Activated naive CD4-positive, alpha-beta T cell treated with anti-CD3 and anti-CD28 coated beads, Interleukin-2, amount 10 ng/mL, durations not matched to agents 7 days and 5 days (primary cell): ENCODE measurements at regions not wholly inside any gene's neighbourhood (a gene's known extent, or its start where the extent isn't known, plus 50 kb on each side); places are given as distances from the start of the nearest gene placed in this dataset.
"Not testable (repeated sequence)": the region's sequence is repeated elsewhere in the genome, so short reads cannot be mapped to it uniquely, and the experiment has no call there.

Experiments used
- CTCF ChIA-PET: fragments of 350-600 bp; sonication (Branson Sonifier 250); formaldehyde crosslinking; loops from one replicate; lab custom pipeline; 2021; ENCODE audit warnings: antibody characterized with exemption; lab: Charles Lee
- DNase-seq: peaks from one replicate; pipeline ENCODE4 v3.0.0-alpha.2; 2020
- H3K27ac Mint-ChIP-seq: one replicate; pipeline ENCODE4 v1.8.0; 2021; ENCODE audit warnings: mild to moderate bottlenecking, moderate library complexity, mixed read lengths
- H3K27me3 Mint-ChIP-seq: one replicate; pipeline ENCODE4 v1.8.0; 2021; ENCODE audit warnings: mild to moderate bottlenecking, mixed read lengths
- H3K36me3 Mint-ChIP-seq: one replicate; pipeline ENCODE4 v1.8.0; 2021; ENCODE audit warnings: mixed read lengths
- H3K4me1 Mint-ChIP-seq: one replicate; pipeline ENCODE4 v1.8.0; 2021; ENCODE audit warnings: mixed read lengths
- H3K4me3 Mint-ChIP-seq: one replicate; pipeline ENCODE4 v1.8.0; 2021; ENCODE audit warnings: mild to moderate bottlenecking, moderate library complexity, mixed read lengths
- H3K9me3 Mint-ChIP-seq: one replicate; pipeline ENCODE4 v1.8.0; 2021; ENCODE audit warnings: mixed read lengths

DNA sequence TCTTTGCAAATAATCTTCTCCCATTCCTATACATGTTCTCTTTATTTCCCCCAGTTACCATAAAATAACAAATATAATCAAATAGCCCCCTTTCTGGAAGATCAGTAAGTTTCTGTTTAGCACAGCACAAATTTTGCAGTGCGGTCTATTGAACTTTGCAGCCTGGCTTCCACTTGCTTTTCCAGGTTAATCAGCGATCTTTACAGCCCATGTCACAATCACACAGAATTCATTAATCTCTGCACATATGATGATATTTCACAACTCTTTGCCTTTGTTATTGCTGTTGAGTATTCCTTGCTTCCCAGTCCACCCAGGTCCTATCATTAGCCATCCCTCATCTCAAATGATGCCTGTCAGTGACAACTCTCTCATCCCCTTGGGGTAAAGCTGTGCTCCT is 2358.0 kb downstream of the PCDH7 start:
- H3K9me3 Mint-ChIP-seq = peaks cover 2% of the 10 kb centered on the region
- no peaks in the 10 kb centered on the region for H3K36me3 Mint-ChIP-seq
- H3K27me3 Mint-ChIP-seq = no peaks in the 10 kb centered on the region
- no peak for DNase-seq
- no peak overlapping the region for H3K4me3 Mint-ChIP-seq
- no peak overlapping the region for H3K27ac Mint-ChIP-seq
- H3K4me1 Mint-ChIP-seq = no peaks in the 10 kb centered on the region
- CTCF ChIA-PET = no interaction called here

DNA sequence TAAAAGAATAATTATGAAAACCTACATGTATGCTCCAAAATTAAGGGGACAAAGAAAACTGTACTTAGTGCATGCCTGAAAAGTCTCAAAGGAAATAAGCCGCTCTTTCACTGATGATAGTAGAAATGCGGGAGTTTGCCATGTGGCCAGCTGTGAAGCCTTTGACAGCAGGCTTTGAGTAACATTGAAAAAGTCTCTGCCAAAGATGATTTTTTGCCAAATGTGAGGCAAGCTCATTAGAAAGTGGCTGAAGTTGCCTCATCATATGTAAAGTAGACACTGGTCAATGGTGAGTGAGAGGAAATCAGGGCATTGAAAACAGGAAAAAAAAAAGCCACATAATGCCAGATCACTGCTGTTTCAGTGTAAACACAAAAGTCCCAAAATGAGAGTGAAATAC is 2360.1 kb downstream of the PCDH7 start:
- Mint-ChIP-seq H3K36me3 (no peaks in the 10 kb centered on the region), H3K27me3 (no peaks in the 10 kb centered on the region), H3K4me1 (no peaks in the 10 kb centered on the region), H3K27ac (no peak overlapping the region), H3K9me3 (peaks cover 2% of the 10 kb centered on the region), H3K4me3 (no peak overlapping the region)
- CTCF ChIA-PET = no interaction called here
- no peak for DNase-seq

DNA sequence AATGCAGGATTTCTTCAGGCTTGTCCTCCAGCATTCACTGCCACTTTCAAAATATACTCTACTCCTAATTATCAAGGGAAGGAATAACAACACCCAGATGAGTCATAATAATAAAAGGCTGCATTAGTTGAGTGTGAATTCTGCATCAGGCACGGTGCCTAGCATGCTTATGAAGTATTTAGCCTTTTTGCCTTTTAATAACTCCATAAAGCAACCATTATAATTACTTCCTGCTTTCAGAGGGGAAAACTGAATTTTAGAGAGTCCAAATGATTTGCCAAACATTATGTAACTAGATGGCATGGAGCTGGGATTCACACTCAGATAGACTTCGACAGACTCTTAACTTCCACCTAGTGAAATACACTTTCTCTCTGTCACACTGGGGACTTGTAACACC is 2365.5 kb downstream of the PCDH7 start:
- Mint-ChIP-seq H3K27ac (no peak overlapping the region), H3K27me3 (no peaks in the 10 kb centered on the region), H3K36me3 (no peaks in the 10 kb centered on the region), H3K4me3 (no peak overlapping the region), H3K9me3 (peaks cover 2% of the 10 kb centered on the region), H3K4me1 (no peaks in the 10 kb centered on the region)
- DNase-seq = no peak
- CTCF ChIA-PET = no interaction called here

DNA sequence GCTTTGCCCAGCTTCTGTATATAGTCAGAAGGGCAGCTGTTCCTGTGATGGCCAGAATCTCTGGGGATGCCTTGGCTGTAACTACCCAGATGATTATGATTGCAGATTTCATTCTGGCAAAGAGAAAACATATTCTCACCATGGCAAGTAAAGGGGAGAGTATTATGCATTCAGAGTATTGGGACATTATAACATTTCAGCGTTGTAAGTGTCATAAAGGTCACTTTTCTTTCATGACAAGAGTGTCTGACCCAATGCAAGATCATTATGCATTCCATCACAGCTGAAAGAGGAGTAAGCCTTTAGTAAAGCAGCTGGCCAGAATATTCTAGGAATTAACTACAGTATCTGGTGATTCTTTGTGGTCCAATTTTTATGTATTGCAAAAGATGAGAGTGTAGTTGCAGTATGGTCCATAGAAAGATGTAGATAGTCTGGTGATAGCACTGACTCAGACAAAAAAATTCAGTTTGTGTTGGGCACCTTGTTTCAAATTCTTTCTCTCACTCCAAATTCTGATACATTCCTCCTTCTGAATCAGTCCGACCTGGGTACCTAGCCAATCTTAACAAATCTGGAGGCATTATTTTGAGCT is 2366.3 kb downstream of the PCDH7 start:
- no peak overlapping the region for H3K4me3 Mint-ChIP-seq
- no peaks in the 10 kb centered on the region for H3K27me3 Mint-ChIP-seq
- H3K36me3 Mint-ChIP-seq = no peaks in the 10 kb centered on the region
- CTCF ChIA-PET = no interaction called here
- no peaks in the 10 kb centered on the region for H3K9me3 Mint-ChIP-seq
- no peaks in the 10 kb centered on the region for H3K4me1 Mint-ChIP-seq
- no peak for DNase-seq
- H3K27ac Mint-ChIP-seq = no peak overlapping the region

DNA sequence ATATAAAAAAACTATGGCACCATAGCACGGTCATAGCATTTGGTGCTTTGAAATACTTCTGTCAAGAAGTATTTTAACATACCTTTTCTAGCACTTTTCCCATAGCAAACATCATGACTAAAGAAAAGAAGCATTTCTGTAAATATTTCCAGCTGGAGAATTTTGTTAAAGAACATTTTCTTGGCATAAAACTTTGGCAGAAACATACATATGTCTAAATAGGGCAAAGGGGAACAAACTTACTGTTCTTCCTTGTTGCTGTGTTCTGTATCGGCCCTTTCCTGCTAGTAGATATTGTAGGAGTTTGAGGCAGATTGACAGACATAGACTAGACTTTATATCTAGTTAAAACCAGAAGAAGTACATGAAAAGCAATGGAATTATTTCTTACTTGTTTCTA is 2368.5 kb downstream of the PCDH7 start:
- no peaks in the 10 kb centered on the region for H3K9me3 Mint-ChIP-seq
- H3K4me3 Mint-ChIP-seq = no peak overlapping the region
- DNase-seq = no peak
- H3K27ac Mint-ChIP-seq = no peak overlapping the region
- CTCF ChIA-PET = no interaction called here
- no peaks in the 10 kb centered on the region for H3K36me3 Mint-ChIP-seq
- H3K27me3 Mint-ChIP-seq = no peaks in the 10 kb centered on the region
- no peaks in the 10 kb centered on the region for H3K4me1 Mint-ChIP-seq

DNA sequence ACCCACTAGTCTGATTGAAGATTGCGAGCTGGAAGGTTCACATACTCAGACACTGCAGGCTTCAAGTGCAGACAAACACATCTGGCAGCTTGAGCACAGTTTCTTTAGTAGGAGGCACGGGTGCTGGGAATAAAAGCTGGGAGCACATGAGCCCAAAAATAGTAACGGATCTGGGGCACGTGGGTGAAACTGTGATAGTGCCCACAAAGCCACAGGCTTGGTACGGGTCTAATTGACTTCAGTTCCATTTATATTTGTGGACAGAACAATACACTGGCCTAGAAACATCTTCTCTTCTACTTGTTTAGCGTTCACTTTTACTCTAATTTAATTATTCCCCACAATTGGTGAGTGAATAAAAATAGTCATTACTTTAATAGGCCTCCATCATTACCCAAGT is 2370.7 kb downstream of the PCDH7 start:
- CTCF ChIA-PET = interaction anchor here (0.6 kb wide), 1 partner anchor 116 kb away, joined by 3 read pairs; no protein-coding TSS in a partner anchor
- Mint-ChIP-seq H3K27ac (no peak overlapping the region), H3K36me3 (no peaks in the 10 kb centered on the region), H3K4me1 (no peaks in the 10 kb centered on the region), H3K4me3 (no peak overlapping the region), H3K9me3 (no peaks in the 10 kb centered on the region), H3K27me3 (no peaks in the 10 kb centered on the region)
- no peak for DNase-seq

DNA sequence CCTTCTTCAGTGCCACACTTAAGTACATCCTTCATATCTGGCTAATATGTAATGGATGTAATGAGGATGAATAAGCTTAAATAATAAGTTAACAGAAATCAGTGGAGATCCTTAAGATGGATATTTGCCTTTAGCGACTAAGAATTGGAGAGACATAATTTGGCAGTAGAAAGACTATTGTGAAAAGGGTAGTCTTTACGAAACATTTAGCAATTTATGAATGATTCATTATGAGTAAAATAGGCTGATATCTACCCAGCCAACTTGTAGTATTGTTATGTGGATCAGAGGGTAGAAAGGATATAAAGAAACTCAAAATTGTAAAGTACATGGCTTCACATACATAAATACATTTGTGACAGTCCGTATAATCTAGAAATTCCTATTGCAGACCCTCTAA is 2371.8 kb downstream of the PCDH7 start:
- Mint-ChIP-seq H3K9me3 (peaks cover 4% of the 10 kb centered on the region), H3K4me3 (no peak overlapping the region), H3K27me3 (no peaks in the 10 kb centered on the region), H3K36me3 (no peaks in the 10 kb centered on the region), H3K27ac (no peak overlapping the region), H3K4me1 (no peaks in the 10 kb centered on the region)
- no peak for DNase-seq
- CTCF ChIA-PET = no interaction called here

DNA sequence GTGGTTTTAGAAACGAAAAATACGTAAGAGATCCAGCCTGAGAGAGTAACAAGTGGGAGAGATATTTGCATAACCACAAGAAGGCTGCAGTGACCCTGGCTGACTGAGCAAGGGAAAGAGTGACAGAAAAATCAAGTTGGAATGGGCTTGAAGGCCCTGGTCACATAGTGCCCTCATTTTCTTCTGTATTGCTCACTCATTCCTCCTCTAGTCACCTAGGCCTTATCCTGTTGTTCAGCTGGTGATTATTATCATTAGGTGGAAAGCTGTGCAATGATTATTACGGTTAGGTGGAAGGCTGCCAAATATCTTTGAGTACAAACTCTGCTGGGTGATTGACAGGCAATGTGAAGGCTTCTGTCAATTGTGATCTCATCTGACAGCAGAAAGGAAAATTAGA is 2384.1 kb downstream of the PCDH7 start:
- no peak for DNase-seq
- no peak overlapping the region for H3K27ac Mint-ChIP-seq
- H3K36me3 Mint-ChIP-seq = no peaks in the 10 kb centered on the region
- no peak overlapping the region for H3K4me3 Mint-ChIP-seq
- H3K27me3 Mint-ChIP-seq = no peaks in the 10 kb centered on the region
- H3K4me1 Mint-ChIP-seq = no peaks in the 10 kb centered on the region
- CTCF ChIA-PET = no interaction called here
- H3K9me3 Mint-ChIP-seq = peaks cover 11% of the 10 kb centered on the region

DNA sequence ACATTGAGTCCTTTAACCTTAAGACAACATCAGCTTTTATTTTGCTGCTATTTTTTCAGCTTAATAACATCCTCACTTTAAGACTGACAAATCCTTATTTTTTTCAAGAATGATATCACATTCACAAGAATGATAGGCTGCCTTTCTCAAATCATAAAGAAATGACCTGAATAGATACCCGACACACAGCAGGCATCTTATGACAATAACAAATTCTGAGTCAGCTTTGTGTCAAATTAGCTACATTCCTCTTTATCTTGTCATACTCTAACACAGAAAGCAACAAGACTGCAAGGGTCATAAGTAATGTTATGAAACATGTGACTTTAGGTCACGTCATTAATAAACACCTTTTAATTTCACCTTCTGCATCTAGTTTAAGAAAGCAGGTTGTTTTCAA is 2387.6 kb downstream of the PCDH7 start:
- DNase-seq = no peak
- H3K27ac Mint-ChIP-seq = no peak overlapping the region
- no peaks in the 10 kb centered on the region for H3K4me1 Mint-ChIP-seq
- H3K36me3 Mint-ChIP-seq = no peaks in the 10 kb centered on the region
- H3K9me3 Mint-ChIP-seq = peaks cover 3% of the 10 kb centered on the region
- CTCF ChIA-PET = no interaction called here
- no peak overlapping the region for H3K4me3 Mint-ChIP-seq
- no peaks in the 10 kb centered on the region for H3K27me3 Mint-ChIP-seq

DNA sequence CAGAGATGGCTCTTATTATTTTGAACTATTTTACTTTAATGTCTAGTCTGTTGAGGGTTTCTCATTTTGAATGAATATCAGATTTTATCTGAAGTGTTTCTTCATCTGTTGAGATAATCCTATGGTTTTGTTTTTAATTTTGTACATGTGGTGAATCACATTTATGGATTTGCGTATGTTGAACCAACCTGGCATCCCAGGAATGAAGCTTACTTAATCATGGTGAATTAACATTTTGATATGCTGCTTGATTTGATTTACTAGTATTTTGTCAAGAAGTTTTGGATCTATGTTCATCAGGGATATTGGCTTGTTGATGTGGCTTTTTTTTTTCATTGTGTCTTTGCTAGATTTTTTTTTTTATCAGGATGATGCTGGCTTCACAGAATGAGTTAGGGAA is 2390.9 kb downstream of the PCDH7 start:
- Mint-ChIP-seq H3K4me1 (no peaks in the 10 kb centered on the region), H3K4me3 (no peak overlapping the region), H3K9me3 (peaks cover 7% of the 10 kb centered on the region), H3K27ac (no peak overlapping the region), H3K36me3 (no peaks in the 10 kb centered on the region), H3K27me3 (no peaks in the 10 kb centered on the region)
- DNase-seq = no peak
- CTCF ChIA-PET = no interaction called here

DNA sequence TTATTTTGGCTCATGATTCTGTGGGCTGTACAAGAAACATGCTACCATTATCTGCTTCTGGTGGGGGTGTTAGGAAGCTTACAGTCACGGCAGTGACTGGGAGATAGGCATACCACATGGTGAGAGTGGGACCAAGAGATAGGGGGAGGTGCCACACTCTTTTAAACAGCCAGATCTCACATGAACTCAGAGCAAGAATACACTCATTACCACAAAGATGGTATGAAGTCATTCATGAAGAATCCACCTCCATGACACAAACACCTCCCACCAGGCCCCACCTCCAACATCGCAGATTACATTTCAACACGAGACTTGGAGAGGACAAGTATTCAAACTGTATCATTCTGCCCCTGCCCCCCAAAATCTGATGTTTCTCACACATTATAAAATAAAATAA is 2396.7 kb downstream of the PCDH7 start:
- H3K27ac Mint-ChIP-seq = no peak overlapping the region
- CTCF ChIA-PET = no interaction called here
- no peak overlapping the region for H3K4me3 Mint-ChIP-seq
- no peaks in the 10 kb centered on the region for H3K36me3 Mint-ChIP-seq
- no peak for DNase-seq
- peaks cover 18% of the 10 kb centered on the region for H3K9me3 Mint-ChIP-seq
- H3K27me3 Mint-ChIP-seq = no peaks in the 10 kb centered on the region
- no peaks in the 10 kb centered on the region for H3K4me1 Mint-ChIP-seq

DNA sequence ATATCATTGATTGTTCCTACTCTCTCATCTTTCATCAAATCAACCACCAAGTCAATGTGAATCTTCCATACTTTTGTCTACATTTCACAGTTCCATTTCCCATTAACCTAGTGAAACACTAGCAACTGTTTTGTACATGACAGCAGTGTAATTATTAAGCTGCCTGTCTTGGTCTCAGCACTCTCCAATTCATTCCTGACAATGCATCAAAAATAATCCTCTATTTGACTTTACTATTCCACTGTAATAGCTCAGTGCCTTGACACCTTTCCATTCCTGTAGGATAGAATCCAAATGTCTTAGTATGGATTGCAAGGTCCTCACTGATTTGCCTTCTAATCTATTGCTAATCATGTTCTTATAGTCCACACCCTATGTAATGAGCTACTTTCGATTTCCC is 2405.8 kb downstream of the PCDH7 start:
- CTCF ChIA-PET = no interaction called here
- no peaks in the 10 kb centered on the region for H3K36me3 Mint-ChIP-seq
- no peaks in the 10 kb centered on the region for H3K4me1 Mint-ChIP-seq
- H3K4me3 Mint-ChIP-seq = no peak overlapping the region
- no peaks in the 10 kb centered on the region for H3K27me3 Mint-ChIP-seq
- DNase-seq = no peak
- H3K27ac Mint-ChIP-seq = no peak overlapping the region
- peaks cover 10% of the 10 kb centered on the region for H3K9me3 Mint-ChIP-seq

DNA sequence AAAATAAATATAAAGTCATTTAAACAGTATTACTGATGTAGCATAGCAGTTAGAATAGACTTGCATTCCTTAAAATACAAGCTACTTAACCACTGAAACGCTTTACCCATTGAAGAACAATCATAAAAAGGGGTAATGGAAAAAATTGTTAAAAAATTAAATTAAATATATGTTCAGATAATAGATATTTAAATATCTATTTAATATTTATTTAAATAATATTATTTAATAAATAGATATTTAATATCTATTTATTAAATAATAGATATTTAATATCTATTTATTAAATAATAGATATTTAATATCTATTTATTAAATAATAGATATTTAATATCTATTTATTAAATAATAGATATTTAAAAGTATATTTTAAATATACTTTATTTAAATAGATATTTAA is 2410.5 kb downstream of the PCDH7 start:
- H3K36me3 Mint-ChIP-seq, CTCF ChIA-PET, H3K27ac Mint-ChIP-seq, H3K27me3 Mint-ChIP-seq, H3K4me1 Mint-ChIP-seq, DNase-seq, H3K4me3 Mint-ChIP-seq: not testable (repeated sequence)
- peaks cover 12% of the 10 kb centered on the region for H3K9me3 Mint-ChIP-seq

DNA sequence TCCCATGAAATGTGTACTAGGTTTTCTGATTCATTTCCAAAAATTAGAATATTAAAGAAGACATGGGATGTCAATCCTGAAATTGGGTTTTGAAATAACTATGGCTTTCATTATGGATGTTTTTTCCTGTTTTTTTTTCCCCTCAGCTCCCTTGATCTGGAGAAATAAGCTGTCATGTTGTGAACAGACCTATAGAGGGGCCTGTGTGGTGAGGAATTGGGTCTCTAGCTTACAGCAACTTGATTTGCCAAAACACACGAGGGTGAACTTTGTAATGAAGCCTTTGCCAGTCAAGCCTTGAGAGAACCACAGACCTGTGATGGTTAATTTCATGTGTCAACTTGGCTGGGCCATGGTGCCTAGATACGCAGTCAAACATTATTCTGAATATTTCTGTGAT is 2413.6 kb downstream of the PCDH7 start:
- Mint-ChIP-seq H3K27ac (no peak overlapping the region), H3K4me3 (no peak overlapping the region), H3K36me3 (no peaks in the 10 kb centered on the region), H3K9me3 (peaks cover 11% of the 10 kb centered on the region), H3K4me1 (no peaks in the 10 kb centered on the region), H3K27me3 (no peaks in the 10 kb centered on the region)
- DNase-seq = no peak
- CTCF ChIA-PET = no interaction called here

DNA sequence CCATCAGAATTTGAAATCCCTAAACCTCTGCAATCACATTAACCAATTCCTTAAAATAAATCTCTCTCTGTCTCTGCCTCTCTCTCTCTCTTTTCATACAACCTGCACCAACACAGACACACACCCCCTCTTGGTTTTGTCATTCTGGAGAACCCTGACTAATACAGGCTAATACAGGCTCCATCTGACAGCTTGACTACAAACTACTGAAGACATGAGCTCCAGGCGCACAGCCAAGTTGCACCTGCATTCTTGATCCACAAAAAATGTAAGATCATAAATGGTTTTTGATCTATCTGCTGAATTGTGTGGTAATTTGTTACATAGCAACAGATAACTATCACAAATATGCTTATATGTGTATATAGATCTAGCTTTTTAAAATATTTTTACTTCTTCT is 2414.2 kb downstream of the PCDH7 start:
- Mint-ChIP-seq H3K27me3 (no peaks in the 10 kb centered on the region), H3K4me1 (no peaks in the 10 kb centered on the region), H3K9me3 (peaks cover 8% of the 10 kb centered on the region), H3K4me3 (no peak overlapping the region), H3K36me3 (no peaks in the 10 kb centered on the region), H3K27ac (no peak overlapping the region)
- DNase-seq = no peak
- CTCF ChIA-PET = no interaction called here
